HG02870 (cell line): ENCODE measurements at regions not wholly inside any gene's neighbourhood (a gene's known extent, or its start where the extent isn't known, plus 50 kb on each side); places are given as distances from the start of the nearest gene placed in this dataset.

Experiments
- ATAC-seq: cut with Tn5 transposase; IDR thresholded peaks from one replicate; pipeline ENCODE4 v1.9.1; 2021; ENCODE audit warnings: mild to moderate bottlenecking, moderate library complexity; ENCODE audit not compliant: unreplicated experiment

- ATAC-seq, result no peak
These were observed 387.8 kb downstream of the RASEF start for GRCh38 chr9:82675102-82675501.

GRCh38 chr9:82675605-82676004, 387.3 kb downstream of the RASEF start:
- no peak for ATAC-seq

- no peak for ATAC-seq
These were observed 385.9 kb downstream of the RASEF start for GRCh38 chr9:82677086-82677485.

GRCh38 chr9:82679472-82679871, 383.5 kb downstream of the RASEF start:
- ATAC-seq, result no peak

- ATAC-seq, result no peak
These were observed 382.6 kb downstream of the RASEF start for GRCh38 chr9:82680179-82680935.

GRCh38 chr9:82681809-82682208, 381.1 kb downstream of the RASEF start:
- ATAC-seq, result no peak

- ATAC-seq, result no peak
These were observed 380.5 kb downstream of the RASEF start for GRCh38 chr9:82682431-82682830.

- ATAC-seq, result no peak
These were observed 367.2 kb downstream of the RASEF start for GRCh38 chr9:82695704-82696103.

GRCh38 chr9:82706786-82707185, 356.2 kb downstream of the RASEF start:
- ATAC-seq, result no peak

GRCh38 chr9:82716821-82717220, 346.1 kb downstream of the RASEF start:
- ATAC-seq, result no peak

- ATAC-seq, result no peak
These were observed 342.4 kb downstream of the RASEF start for GRCh38 chr9:82720515-82720914.

- no peak for ATAC-seq
These were observed 341.3 kb downstream of the RASEF start for GRCh38 chr9:82721593-82721992.

- no peak for ATAC-seq
These were observed 340.9 kb downstream of the RASEF start for GRCh38 chr9:82722051-82722450.

- no peak for ATAC-seq
These were observed 340.4 kb downstream of the RASEF start for GRCh38 chr9:82722561-82722960.

- no peak for ATAC-seq
These were observed 336.3 kb downstream of the RASEF start for GRCh38 chr9:82726424-82727276.

- no peak for ATAC-seq
These were observed 333.8 kb downstream of the RASEF start for GRCh38 chr9:82729141-82729540.

GRCh38 chr9:82729991-82730589, 332.9 kb downstream of the RASEF start:
- ATAC-seq, result no peak

- ATAC-seq, result no peak
These were observed 330.0 kb downstream of the RASEF start for GRCh38 chr9:82732928-82733327.

- ATAC-seq, result no peak
These were observed 326.8 kb downstream of the RASEF start for GRCh38 chr9:82736126-82736525.

GRCh38 chr9:82736701-82737100, 326.2 kb downstream of the RASEF start:
- no peak for ATAC-seq

- no peak for ATAC-seq
These were observed 317.0 kb downstream of the RASEF start for GRCh38 chr9:82745919-82746318.

GRCh38 chr9:82750411-82750913, 312.5 kb downstream of the RASEF start:
- no peak for ATAC-seq
